HepG2 (cell line): ENCODE measurements at regions not wholly inside any gene's neighbourhood (a gene's known extent, or its start where the extent isn't known, plus 50 kb on each side); places are given as distances from the start of the nearest gene placed in this dataset.
A peak's percentile ranks its signal among the peaks of the same experiment; 100 is the strongest.

Experiments
- ATAC-seq: fragments of 200-7000 bp; cut with Tn5 transposase; 3 replicates; pipeline ENCODE4 v1.9.1; 2020; ENCODE audit warnings: mild to moderate bottlenecking, moderate library complexity
- BruUV-seq: library from RNA; stranded (reverse); fragments of 400-500 nt; replicated peaks from 2 replicates; lab custom pipeline; 2021; lab: Mats Ljungman, UMichigan
- CTCF ChIA-PET: fragments of 300-600 bp; formaldehyde crosslinking; extraction: SDS; loops from one replicate; lab custom pipeline; 2021; ENCODE audit warnings: low total read pairs, inconsistent platforms, low intra/inter-chr PET ratio; lab: Yijun Ruan, JAX
- POLR2A ChIA-PET: fragments of 350-600 bp; sonication (Branson Sonifier 250); formaldehyde crosslinking; loops from one replicate; lab custom pipeline; 2020; ENCODE audit warnings: antibody characterized with exemption, inconsistent platforms; lab: Yijun Ruan, JAX
- DNase-seq: peaks from one replicate; pipeline ENCODE4 v3.0.0-alpha.2; 2015; ENCODE audit warnings: low spot score
- FAIRE-seq: peaks from 3 replicates; lab custom pipeline; 2011; peaks lifted over from hg19 to GRCh38; lab: Jason Lieb, UNC
- H2AFZ ChIP-seq: one replicate; pipeline ENCODE4 v1.6.1; 2011; ENCODE audit warnings: low read length, inconsistent platforms
- H3K27ac ChIP-seq: fragments of 300-600 bp; 3 replicates; pipeline ENCODE4 v1.8.0; 2011; ENCODE audit warnings: mixed run types, mild to moderate bottlenecking, mixed read lengths, low read length, inconsistent platforms; ENCODE audit not compliant: insufficient read depth; ENCODE audit errors: extremely low read length
- H3K27me3 ChIP-seq, 2 experiments: fragments of 200-600 bp in 1 of 2; 2 replicates in 1 of 2; 3 replicates in 1 of 2; pipeline versions ENCODE4 v1.6.0 to v1.8.0; 2011; ENCODE audit warnings: low read length in 2 of 2, mild to moderate bottlenecking in 2 of 2, moderate library complexity in 2 of 2, inconsistent platforms in 1 of 2; ENCODE audit not compliant: insufficient read depth in 2 of 2, control insufficient read depth in 1 of 2
- H3K36me3 ChIP-seq, 2 experiments: fragments of 200-600 bp in 1 of 2; replicated peaks in 1 of 2; 2 replicates in 1 of 2; 3 replicates in 1 of 2; pipeline versions ENCODE4 v1.5.1 to v1.8.0; 2011; ENCODE audit warnings: low read length in 2 of 2, inconsistent platforms in 1 of 2; ENCODE audit not compliant: insufficient read depth in 2 of 2, control insufficient read depth in 1 of 2
- H3K4me1 ChIP-seq: 2 replicates; pipeline ENCODE4 v1.5.1; 2012; ENCODE audit warnings: low read length, inconsistent platforms; ENCODE audit not compliant: insufficient read depth
- H3K4me2 ChIP-seq: 2 replicates; pipeline ENCODE4 v1.6.0; 2011; ENCODE audit warnings: low read depth, low read length, inconsistent platforms
- H3K4me3 ChIP-seq, 3 experiments: fragments of 200-600 bp in 1 of 3; sonication (generic), shearing (Covaris generic) in 1 of 3; replicated peaks in 1 of 3; 2 replicates each; pipeline ENCODE4 v1.5.1; 2011 to 2016; ENCODE audit warnings: low read length in 3 of 3, inconsistent platforms in 2 of 3, low read depth in 2 of 3, mild to moderate bottlenecking in 2 of 3, control low read depth in 1 of 3, mixed read lengths in 1 of 3; ENCODE audit not compliant: insufficient read depth in 1 of 3
- H3K79me2 ChIP-seq: one replicate; pipeline ENCODE4 v1.6.1; 2011; ENCODE audit warnings: low read length, inconsistent platforms; ENCODE audit not compliant: insufficient read depth
- H3K9ac ChIP-seq: 2 replicates; pipeline ENCODE4 v1.6.0; 2011; ENCODE audit warnings: mild to moderate bottlenecking, low read depth, low read length, inconsistent platforms; ENCODE audit not compliant: insufficient read depth
- H3K9me3 ChIP-seq: 2 replicates; pipeline ENCODE4 v1.5.1; 2012; ENCODE audit warnings: mild to moderate bottlenecking, low read length
- H4K20me1 ChIP-seq: 2 replicates; pipeline ENCODE4 v1.6.0; 2011; ENCODE audit warnings: inconsistent platforms, mild to moderate bottlenecking, low read length, moderate library complexity; ENCODE audit not compliant: insufficient read depth
- CREBL2 ChIP-seq: sonication (generic); formaldehyde crosslinking; IDR thresholded peaks from 2 replicates; pipeline ENCODE4 v1.8.1; 2023; ENCODE audit warnings: missing genetic modification reagents, mild to moderate bottlenecking, borderline replicate concordance
- EED ChIP-seq: sonication (generic); formaldehyde crosslinking; IDR thresholded peaks from 2 replicates; pipeline ENCODE4 v1.5.0; 2020; ENCODE audit warnings: mild to moderate bottlenecking, missing genetic modification reagents
- HNF1B ChIP-seq: sonication (generic); formaldehyde crosslinking; IDR thresholded peaks from 2 replicates; pipeline ENCODE4 v1.5.1; 2020; ENCODE audit warnings: mild to moderate bottlenecking, moderate library complexity, missing genetic modification reagents
- HNRNPK ChIP-seq: fragments of 200-400 bp; formaldehyde crosslinking; IDR thresholded peaks from 2 replicates; pipeline ENCODE4 v1.6.1; 2018; ENCODE audit warnings: low read length, low read depth, moderate library complexity, mild to moderate bottlenecking; ENCODE audit not compliant: poor library complexity, severe bottlenecking
- KDM3A ChIP-seq: IDR thresholded peaks from 2 replicates; pipeline ENCODE4 v1.6.1; 2018; ENCODE audit warnings: low read depth, missing compliant biosample characterization
- PCBP2 ChIP-seq: fragments of 200-400 bp; formaldehyde crosslinking; optimal IDR thresholded peaks from 2 replicates; pipeline ENCODE3; 2018; ENCODE audit warnings: low read length, low read depth; ENCODE audit not compliant: poor library complexity, severe bottlenecking
- SIN3A ChIP-seq: IDR thresholded peaks from 2 replicates; pipeline ENCODE4 v1.6.1; 2011; ENCODE audit warnings: low read depth, mild to moderate bottlenecking, control low read depth, low read length, borderline replicate concordance
- SRSF1 ChIP-seq: fragments of 200-400 bp; formaldehyde crosslinking; optimal IDR thresholded peaks from 2 replicates; pipeline ENCODE3; 2017; ENCODE audit warnings: mild to moderate bottlenecking, low read depth, low read length, moderate library complexity
- TBX3 ChIP-seq: fragments of 450-650 bp; IDR thresholded peaks from 2 replicates; pipeline ENCODE4 v1.6.1; 2017; ENCODE audit warnings: antibody characterized with exemption, mild to moderate bottlenecking, inconsistent platforms, borderline replicate concordance
- TSC22D2 ChIP-seq: sonication (generic); formaldehyde crosslinking; IDR thresholded peaks from 2 replicates; pipeline ENCODE4 v1.5.1; 2020; ENCODE audit warnings: missing genetic modification reagents, mild to moderate bottlenecking, borderline replicate concordance
- ZFP37 ChIP-seq: sonication (generic); formaldehyde crosslinking; IDR thresholded peaks from 2 replicates; pipeline ENCODE4 v1.4.0; 2020; ENCODE audit warnings: missing genetic modification reagents, borderline replicate concordance
- ZNF10 ChIP-seq: sonication (generic); formaldehyde crosslinking; IDR thresholded peaks from 2 replicates; pipeline ENCODE4 v1.4.0; 2020; ENCODE audit warnings: mild to moderate bottlenecking, low read depth, missing genetic modification reagents, borderline replicate concordance
- ZNF75D ChIP-seq: sonication (generic); formaldehyde crosslinking; IDR thresholded peaks from 2 replicates; pipeline ENCODE4 v1.8.1; 2023; ENCODE audit warnings: missing genetic modification reagents, mild to moderate bottlenecking, borderline replicate concordance
- WGBS: methylation state at CpG from one replicate; pipeline ENCODE4 v1.1.6; 2017; ENCODE audit warnings: low lambda C conversion rate; 5-methylcytosine and 5-hydroxymethylcytosine counted together
- in situ Hi-C: cut with HindIII; loops from 2 replicates; pipeline ENCODE4 v1.10.0; 2017; ENCODE audit warnings: low pct_unique_long_range_greater_than_20kb; ENCODE audit not compliant: extremely low pct_ligation_motif_present
- intact Hi-C: fragments of 100-400 bp; cut with micrococcal nuclease; formaldehyde crosslinking; loops from one replicate; pipeline ENCODE4 v1.10.0; 2022; ENCODE audit not compliant: unreplicated experiment

- ATAC-seq (no peak), FAIRE-seq (no peak), DNase-seq (no peak)
- intact Hi-C loops = no loop called here
- peaks cover 6 to 27% of the 10 kb centered on the region in 2 experiments; a peak in 4 of 5 replicates for H3K27me3 ChIP-seq
- POLR2A ChIA-PET = no interaction called here
- in situ Hi-C loops = no loop called here
- TF ChIP-seq ZFP37 (no peak), TBX3 (no peak), CREBL2 (CRISPR knock-in tag) (no peak), EED (CRISPR knock-in tag) (no peak), ZNF10 (CRISPR knock-in tag) (no peak), HNRNPK (peak; percentile 35), SIN3A (no peak), TSC22D2 (no peak), HNF1B (CRISPR knock-in tag) (no peak), SRSF1 (no peak), ZNF75D (no peak), PCBP2 (peak; percentile 85), KDM3A (CRISPR knock-in tag) (no peak)
- WGBS = 0% methylated on average over 1 of the region's 1 CpG
- H3K4me3 ChIP-seq = no peak overlapping the region
- H2AFZ ChIP-seq = no peak overlapping the region
- no peaks in the 10 kb centered on the region for H3K79me2 ChIP-seq
- CTCF ChIA-PET = no interaction called here
- H3K9me3 ChIP-seq = peaks cover 6% of the 10 kb centered on the region
- H3K36me3 ChIP-seq = no peaks in the 10 kb centered on the region
- BruUV-seq = no TSS peak
- no peak overlapping the region for H3K27ac ChIP-seq
- H4K20me1 ChIP-seq = no peaks in the 10 kb centered on the region
- H3K4me2 ChIP-seq = no peak overlapping the region
- H3K9ac ChIP-seq = no peak overlapping the region
- no peaks in the 10 kb centered on the region for H3K4me1 ChIP-seq
Measured at GRCh38 chr10:3391657-3392056, 219.1 kb upstream of the PITRM1 start.
